Heart left ventricle (tissue), 13 donors: ENCODE measurements at regions not wholly inside any gene's neighbourhood (a gene's known extent, or its start where the extent isn't known, plus 50 kb on each side); places are given as distances from the start of the nearest gene placed in this dataset.

Source experiments
- POLR2A ChIP-seq, 2 donors: fragments of 450-650 bp; IDR thresholded peaks; one replicate each; pipeline ENCODE4 v1.6.1; 2017; ENCODE audit warnings: antibody characterized with exemption in 2 of 2, mild to moderate bottlenecking in 2 of 2, moderate library complexity in 2 of 2
- TF ChIP-seq, protein P1 (sequence below), 12 donors: fragments of 200-600 bp; sonication (generic) in 4 of 12; IDR thresholded peaks; one replicate each; pipeline versions ENCODE4 v1.5.0 to v1.8.0; 2018 to 2022; ENCODE audit warnings: antibody characterized with exemption in 12 of 12, mild to moderate bottlenecking in 5 of 12
- donor health status: ischemic (EF 13 %, LVEDD 7.1; RV severe dilation, severe dysfunction).
- donor health status: DM: no; HTN: yes; CAD: no.
- donor health status: DM: no; HTN: no; CAD: no.
- donor health status: ischemic (EF 25% LVEDD 6.9; RV normal size, moderate dysfunction).
- donor health status: ischemic (EF 25% LVEDD 5.7; RV mildly dilated, moderate dysfunction).
- donor health status: ischemic (EF 35%, LVEDD 5.7; RV mildly dilated, moderate dysfunction).
- donor health status: nonischemic (EF 11% LVEDD 7.7; RV severe dilation, severe dysfunction).
- donor health status: DM: yes; HTN: yes; CAD: no.
- donor health status: PGD.
- donor health status: ischemic (EF 29% LVEDD 5.4; RV normal size, mild dysfunction).
- donor health status: nonischemic (EF 23%, LVEDD 6.1; RV moderate dilation, normal function).

DNA sequence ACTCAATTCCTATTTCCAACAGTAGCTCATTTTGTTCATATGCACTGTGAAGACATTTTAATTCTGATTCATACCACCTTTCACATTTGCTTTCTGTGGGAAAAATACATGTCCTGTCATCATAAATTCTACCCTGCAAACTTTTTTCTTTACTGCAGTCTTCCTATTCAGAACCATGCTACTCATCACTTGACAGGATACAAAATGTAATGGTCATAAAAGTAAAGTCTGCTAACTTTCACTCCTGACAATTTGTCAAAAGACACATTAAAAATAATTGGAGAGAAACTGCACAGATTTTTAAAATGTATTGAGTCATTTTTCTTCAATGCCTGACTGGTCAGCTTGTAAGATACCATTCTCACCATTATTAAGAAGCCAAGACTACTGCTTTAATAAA is 1817.1 kb downstream of the BRINP3 start:
- TF ChIP-seq, protein P1, sequence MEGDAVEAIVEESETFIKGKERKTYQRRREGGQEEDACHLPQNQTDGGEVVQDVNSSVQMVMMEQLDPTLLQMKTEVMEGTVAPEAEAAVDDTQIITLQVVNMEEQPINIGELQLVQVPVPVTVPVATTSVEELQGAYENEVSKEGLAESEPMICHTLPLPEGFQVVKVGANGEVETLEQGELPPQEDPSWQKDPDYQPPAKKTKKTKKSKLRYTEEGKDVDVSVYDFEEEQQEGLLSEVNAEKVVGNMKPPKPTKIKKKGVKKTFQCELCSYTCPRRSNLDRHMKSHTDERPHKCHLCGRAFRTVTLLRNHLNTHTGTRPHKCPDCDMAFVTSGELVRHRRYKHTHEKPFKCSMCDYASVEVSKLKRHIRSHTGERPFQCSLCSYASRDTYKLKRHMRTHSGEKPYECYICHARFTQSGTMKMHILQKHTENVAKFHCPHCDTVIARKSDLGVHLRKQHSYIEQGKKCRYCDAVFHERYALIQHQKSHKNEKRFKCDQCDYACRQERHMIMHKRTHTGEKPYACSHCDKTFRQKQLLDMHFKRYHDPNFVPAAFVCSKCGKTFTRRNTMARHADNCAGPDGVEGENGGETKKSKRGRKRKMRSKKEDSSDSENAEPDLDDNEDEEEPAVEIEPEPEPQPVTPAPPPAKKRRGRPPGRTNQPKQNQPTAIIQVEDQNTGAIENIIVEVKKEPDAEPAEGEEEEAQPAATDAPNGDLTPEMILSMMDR (IDR thresholded peaks at IDR 0.05): no peak
- no peak for TF ChIP-seq POLR2A (IDR thresholded peaks at IDR 0.05)
